ENCODE measurements at regions not wholly inside any gene's neighbourhood (a gene's known extent, or its start where the extent isn't known, plus 50 kb on each side); places are given as distances from the start of the nearest gene placed in this dataset.
"Not testable (repeated sequence)": the region's sequence is repeated elsewhere in the genome, so short reads cannot be mapped to it uniquely, and the experiment has no call there.

DNA sequence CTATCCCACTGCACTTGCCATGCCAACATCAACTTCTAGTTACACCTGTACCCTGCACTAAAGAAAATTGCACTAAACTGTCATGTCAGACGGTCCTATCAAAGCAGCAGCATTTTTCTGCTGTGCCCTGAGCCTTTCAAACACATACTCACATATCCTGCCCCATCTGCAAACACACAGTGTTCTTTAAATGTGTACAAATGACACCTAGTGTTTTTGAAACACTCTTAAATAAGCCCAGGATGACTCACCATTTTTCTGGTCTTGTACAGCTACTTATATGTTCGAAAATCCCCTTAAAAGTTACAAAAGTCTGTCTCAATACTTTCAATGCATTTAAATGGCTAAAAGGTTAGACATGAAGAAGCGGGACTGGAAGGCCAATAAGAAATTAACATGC is 346.7 kb upstream of the PPARGC1A start:
- no peak for DNase-seq

DNA sequence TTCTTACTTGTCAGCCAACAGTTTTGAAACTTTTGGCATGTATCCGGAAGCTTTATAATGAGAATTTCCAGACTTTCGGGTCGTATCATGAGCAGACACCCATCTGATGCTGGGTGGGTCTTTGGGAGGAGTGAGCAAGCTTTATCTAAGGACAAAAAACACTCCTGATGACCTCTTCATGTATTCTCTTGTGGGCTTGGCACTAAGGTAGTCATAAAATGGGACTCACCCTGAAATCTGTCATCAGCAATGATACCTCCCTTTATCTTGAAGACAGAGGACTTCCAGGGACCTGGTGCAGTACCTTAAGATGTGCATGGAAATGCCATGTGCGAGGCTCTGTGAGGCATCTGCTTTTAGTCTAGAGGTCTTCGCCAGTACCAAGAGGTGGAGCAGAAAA is 346.3 kb upstream of the PPARGC1A start:
- DNase-seq: no peak

GRCh38 chr4:24235618-24236017 is 345.8 kb upstream of the PPARGC1A start:
- no peak for DNase-seq

GRCh38 chr4:24234288-24234848 is 344.5 kb upstream of the PPARGC1A start:
- no peak for DNase-seq

DNA sequence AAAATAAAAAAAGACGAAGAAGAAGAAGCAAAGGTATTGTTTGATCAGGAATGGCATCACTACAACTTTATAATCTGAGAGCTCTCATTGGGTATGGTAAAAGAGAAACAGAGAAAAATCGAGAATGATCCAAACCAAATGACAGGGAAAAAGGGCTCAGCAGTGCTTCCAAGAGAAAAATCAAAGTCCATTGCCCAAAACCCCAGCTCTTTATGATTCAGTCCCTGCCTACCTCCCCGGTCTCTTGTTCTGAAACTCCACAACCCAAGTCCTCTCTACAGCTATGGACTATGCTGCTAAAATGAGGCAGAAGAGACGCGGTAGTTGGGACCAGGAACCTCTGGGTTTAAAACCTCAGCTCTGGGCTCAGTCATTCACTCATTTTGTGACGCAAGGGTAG is 341.1 kb upstream of the PPARGC1A start:
- no peak for DNase-seq

GRCh38 chr4:24229978-24230377 is 340.1 kb upstream of the PPARGC1A start:
- no peak for DNase-seq

- DNase-seq: no peak
Observed at GRCh38 chr4:24228692-24229091, 338.8 kb upstream of the PPARGC1A start.

DNA sequence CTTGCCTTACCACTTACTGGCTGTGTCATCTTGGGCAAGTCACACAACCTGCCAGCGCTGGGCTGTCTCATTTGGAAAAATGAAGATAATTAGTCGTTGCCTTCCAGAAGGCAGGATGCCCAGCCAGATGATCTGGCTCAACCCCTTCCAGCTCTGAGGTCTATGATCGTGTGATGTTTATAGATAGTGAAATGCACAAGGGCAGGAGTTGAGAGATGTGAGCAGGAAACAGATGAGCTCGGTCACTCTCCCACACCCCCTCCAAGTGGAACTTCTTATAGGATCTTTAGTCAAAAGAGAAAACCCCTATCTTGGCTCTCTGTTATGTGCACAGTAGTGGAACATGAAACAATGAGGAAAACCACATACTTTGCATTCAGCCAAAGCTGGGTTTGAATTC is 336.8 kb upstream of the PPARGC1A start:
- DNase-seq: no peak

DNA sequence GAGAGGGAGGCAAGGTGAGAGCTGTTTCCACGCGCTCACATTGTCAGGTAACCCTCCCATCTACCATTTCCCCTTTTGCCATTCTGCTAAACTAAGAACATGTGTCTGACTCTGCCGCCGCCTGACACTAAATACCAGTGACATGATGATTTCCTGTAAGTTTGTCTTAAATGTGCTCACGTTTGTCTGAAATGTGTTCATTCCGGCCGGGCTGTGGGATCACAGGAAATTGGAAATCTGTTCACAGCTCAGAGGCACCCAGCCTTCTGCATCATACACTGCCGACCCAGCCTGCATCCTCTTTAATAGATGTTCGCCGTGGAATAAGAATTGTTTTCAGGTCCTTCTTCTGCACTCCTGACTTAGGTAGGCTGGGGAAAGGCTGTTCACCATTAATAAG is 336.2 kb upstream of the PPARGC1A start:
- no peak for DNase-seq

- no peak for DNase-seq
Observed at GRCh38 chr4:24224446-24224845, 334.6 kb upstream of the PPARGC1A start.

DNA sequence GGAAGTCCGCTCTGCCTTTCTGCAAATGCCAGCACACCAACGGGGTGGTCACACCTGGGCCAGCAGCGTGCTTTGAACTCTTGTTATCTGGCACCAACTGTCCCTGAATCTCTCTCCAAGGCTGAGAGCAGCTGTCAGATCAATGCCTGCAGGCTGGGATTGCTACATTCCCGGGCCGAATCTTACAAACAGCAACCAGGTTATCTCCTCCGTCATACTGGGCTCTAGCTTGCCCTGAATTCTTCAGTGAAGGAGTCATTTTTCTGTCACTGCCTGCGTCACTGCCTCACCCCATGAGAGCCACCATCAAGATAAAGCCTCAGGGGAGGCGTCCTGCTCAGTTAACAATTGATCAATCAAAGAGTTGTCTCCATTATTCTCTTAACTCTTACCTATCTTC is 329.4 kb upstream of the PPARGC1A start:
- no peak for DNase-seq

DNA sequence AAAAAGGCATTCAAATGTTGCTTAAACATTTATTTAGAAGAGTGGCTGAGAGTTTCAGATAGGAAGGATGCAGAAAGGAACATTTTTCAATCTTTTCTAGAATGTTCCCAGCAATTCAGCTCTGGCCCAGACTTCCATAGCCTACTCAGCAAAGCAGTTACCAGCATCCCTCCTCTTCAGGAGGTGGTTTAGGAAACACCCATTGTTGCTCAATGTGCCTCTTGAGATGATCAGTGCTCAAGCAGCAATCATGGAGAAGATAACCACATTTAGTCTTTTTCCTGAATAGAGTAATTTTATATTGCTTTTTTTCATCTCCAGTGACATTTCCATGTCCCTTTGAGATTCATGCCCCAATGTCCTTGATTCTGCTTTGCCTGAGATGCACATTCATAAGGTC is 328.7 kb upstream of the PPARGC1A start:
- no peak for DNase-seq

DNA sequence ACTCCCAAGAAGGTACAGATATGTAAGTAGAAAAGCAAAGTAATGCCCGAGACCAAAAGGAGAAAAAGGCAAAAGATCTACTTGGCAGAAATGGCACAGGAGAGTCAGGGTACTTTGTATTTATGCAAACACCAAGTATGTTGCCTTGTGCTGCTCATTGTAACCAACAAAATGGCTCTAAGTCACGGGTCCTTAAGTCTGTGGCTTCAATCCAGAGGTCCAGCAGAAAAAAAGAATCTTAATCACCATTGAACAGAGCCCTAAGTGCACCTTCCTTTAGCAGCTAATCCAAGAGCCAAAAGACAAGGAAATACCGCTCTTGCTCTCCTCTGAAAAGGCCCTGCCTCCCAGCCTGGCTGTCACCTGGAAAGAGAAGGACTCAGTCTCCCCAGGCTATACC is 324.9 kb upstream of the PPARGC1A start:
- no peak for DNase-seq

- no peak for DNase-seq
Observed at GRCh38 chr4:24213961-24214360, 324.1 kb upstream of the PPARGC1A start.

- DNase-seq: no peak
Observed at GRCh38 chr4:24212642-24213041, 322.8 kb upstream of the PPARGC1A start.

DNA sequence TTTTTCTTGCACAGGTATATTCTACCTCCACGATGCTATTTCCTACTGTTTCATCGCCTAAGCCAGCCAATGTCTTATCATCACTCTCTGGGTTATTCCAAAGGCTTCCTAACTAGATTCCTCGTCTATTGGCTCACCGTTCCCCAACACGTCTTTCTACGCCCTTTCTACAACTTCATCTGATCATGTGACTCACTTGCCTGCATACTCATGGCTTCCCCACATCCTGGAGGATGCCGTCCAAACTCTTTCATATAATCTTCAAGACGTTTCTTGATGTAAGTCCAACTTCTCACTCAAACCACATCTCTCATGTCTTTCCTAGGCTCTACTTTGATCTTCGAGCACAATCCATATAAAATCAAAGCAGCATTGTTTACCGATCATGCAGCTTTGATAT is 322.0 kb upstream of the PPARGC1A start:
- DNase-seq: no peak

GRCh38 chr4:24210332-24210902 is 320.6 kb upstream of the PPARGC1A start:
- DNase-seq: no peak

GRCh38 chr4:24209906-24210305 is 320.1 kb upstream of the PPARGC1A start:
- DNase-seq: no peak

DNA sequence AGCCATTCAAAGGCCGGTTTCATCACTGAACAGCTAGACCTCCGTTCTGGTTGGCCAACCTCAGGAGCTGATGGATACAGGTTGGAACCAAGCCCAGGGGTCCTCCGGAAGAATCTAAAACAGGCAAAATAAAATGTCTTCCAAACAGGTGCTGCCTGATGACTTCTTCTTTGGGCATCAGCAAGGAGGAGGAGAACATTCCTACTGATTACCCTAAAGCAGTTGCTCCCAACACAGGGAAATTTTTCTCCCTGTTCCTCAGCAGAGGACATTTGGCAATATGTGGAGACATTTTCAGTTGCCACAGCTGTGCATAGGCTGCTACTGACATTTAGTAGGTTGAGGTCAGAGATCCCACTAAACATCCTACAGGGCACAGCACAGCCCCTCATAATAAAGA is 319.3 kb upstream of the PPARGC1A start:
- no peak for DNase-seq

DNA sequence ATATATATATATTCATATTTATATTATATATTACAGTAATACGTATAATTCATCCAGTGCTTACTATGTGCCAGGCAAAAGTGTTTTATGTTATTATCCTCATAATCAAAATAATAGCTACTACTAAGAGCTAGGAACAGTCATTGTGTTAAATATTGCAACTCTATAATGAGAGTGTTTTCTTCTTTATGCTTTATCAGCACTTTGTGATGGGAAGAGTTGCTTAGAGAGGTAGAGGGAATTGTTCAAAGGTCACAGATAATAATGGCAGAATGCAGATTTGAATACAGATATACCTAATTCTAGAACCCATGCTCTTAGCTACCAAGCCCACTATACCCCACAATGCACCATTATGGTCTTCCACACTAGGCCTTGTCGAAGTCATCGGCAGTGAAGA is 318.8 kb upstream of the PPARGC1A start:
- DNase-seq: no peak

- not testable (repeated sequence) for DNase-seq
Observed at GRCh38 chr4:24204708-24205107, 314.9 kb upstream of the PPARGC1A start.

DNA sequence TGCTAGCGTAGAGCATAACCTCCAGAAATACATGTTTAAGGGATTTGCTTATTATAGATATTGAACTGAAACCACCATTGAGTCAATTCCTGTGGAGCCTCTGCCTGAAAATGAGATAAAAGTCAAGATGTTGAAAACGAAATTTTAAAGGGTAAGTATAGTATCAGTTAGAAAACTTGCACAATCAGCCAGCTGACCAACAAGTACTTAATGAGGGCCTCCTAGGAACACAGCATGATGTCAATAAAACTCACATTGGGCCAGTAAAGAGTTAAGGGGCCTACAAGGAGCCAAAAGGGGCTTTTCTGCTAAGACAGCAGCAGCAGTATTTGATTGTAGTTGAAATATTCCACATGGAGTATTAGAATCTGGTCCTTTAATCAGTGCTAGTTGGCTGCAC is 314.1 kb upstream of the PPARGC1A start:
- no peak for DNase-seq

GRCh38 chr4:24202579-24202978 is 312.7 kb upstream of the PPARGC1A start:
- DNase-seq: no peak

- no peak for DNase-seq
Observed at GRCh38 chr4:24197955-24198354, 308.1 kb upstream of the PPARGC1A start.

DNA sequence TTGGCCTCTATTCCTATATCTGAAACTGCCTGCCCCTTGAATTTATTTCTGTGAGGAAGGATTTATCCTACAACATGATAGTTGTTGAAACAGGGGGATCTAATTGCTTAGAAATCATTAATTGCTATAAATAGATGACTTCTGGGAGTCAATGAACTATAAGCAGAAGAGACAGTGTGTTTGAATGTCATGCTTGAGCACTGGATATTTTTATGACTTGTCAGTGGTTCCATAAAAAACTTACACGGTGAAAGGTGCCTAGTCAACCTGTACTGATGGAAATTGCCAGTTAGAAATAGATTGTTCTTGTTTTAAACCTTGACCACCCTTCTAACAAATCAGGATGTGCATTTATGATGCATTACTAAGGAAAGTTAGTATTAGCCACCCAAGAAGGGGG is 306.9 kb upstream of the PPARGC1A start:
- DNase-seq: no peak

Data from COR-L47 (cell line).